IPS-15b (cell line): ENCODE measurements at regions not wholly inside any gene's neighbourhood (a gene's known extent, or its start where the extent isn't known, plus 50 kb on each side); places are given as distances from the start of the nearest gene placed in this dataset.

Experiments
- H3K27me3 ChIP-seq: one replicate; pipeline ENCODE4 v1.6.1; 2013; ENCODE audit warnings: low read length; ENCODE audit not compliant: control insufficient read depth, insufficient read depth
- H3K36me3 ChIP-seq: one replicate; pipeline ENCODE4 v1.6.1; 2013; ENCODE audit warnings: low read length; ENCODE audit not compliant: control insufficient read depth, insufficient read depth
- H3K4me1 ChIP-seq: one replicate; pipeline ENCODE4 v1.6.1; 2013; ENCODE audit warnings: mild to moderate bottlenecking, low read length; ENCODE audit not compliant: control insufficient read depth, insufficient read depth
- H3K4me3 ChIP-seq: one replicate; pipeline ENCODE4 v1.5.1; 2013; ENCODE audit warnings: low read depth, low read length
- H3K9ac ChIP-seq: one replicate; pipeline ENCODE4 v1.6.1; 2013; ENCODE audit warnings: low read depth, mild to moderate bottlenecking, low read length
- H3K9me3 ChIP-seq: one replicate; pipeline ENCODE4 v1.6.1; 2013; ENCODE audit warnings: mild to moderate bottlenecking, low read length; ENCODE audit not compliant: control insufficient read depth, insufficient read depth

- Histone ChIP-seq H3K36me3 (no peaks in the 10 kb centered on the region), H3K9ac (no peak overlapping the region), H3K4me1 (no peaks in the 10 kb centered on the region), H3K4me3 (no peak overlapping the region), H3K9me3 (no peaks in the 10 kb centered on the region), H3K27me3 (no peaks in the 10 kb centered on the region)
Measured at GRCh38 chr9:86638109-86638508, 283.9 kb upstream of the TUT7 start.

GRCh38 chr9:86637515-86637914 is 283.3 kb upstream of the TUT7 start:
- Histone ChIP-seq H3K9ac (no peak overlapping the region), H3K27me3 (no peaks in the 10 kb centered on the region), H3K4me3 (no peak overlapping the region), H3K4me1 (no peaks in the 10 kb centered on the region), H3K9me3 (no peaks in the 10 kb centered on the region), H3K36me3 (no peaks in the 10 kb centered on the region)

- Histone ChIP-seq H3K36me3 (no peaks in the 10 kb centered on the region), H3K27me3 (no peaks in the 10 kb centered on the region), H3K4me3 (no peak overlapping the region), H3K9me3 (no peaks in the 10 kb centered on the region), H3K9ac (peak overlapping the region; percentile 12), H3K4me1 (no peaks in the 10 kb centered on the region)
Measured at GRCh38 chr9:86636519-86636918, 282.3 kb upstream of the TUT7 start.

GRCh38 chr9:86636038-86636437 is 281.8 kb upstream of the TUT7 start:
- H3K27me3 ChIP-seq, result no peaks in the 10 kb centered on the region
- no peaks in the 10 kb centered on the region for H3K9me3 ChIP-seq
- H3K36me3 ChIP-seq, result no peaks in the 10 kb centered on the region
- no peak overlapping the region for H3K9ac ChIP-seq
- H3K4me1 ChIP-seq, result no peaks in the 10 kb centered on the region
- H3K4me3 ChIP-seq, result no peak overlapping the region

GRCh38 chr9:86634501-86634900 is 280.3 kb upstream of the TUT7 start:
- Histone ChIP-seq H3K4me1 (no peaks in the 10 kb centered on the region), H3K9ac (no peak overlapping the region), H3K36me3 (no peaks in the 10 kb centered on the region), H3K4me3 (no peak overlapping the region), H3K9me3 (no peaks in the 10 kb centered on the region), H3K27me3 (no peaks in the 10 kb centered on the region)

GRCh38 chr9:86633945-86634344 is 279.7 kb upstream of the TUT7 start:
- no peaks in the 10 kb centered on the region for H3K9me3 ChIP-seq
- H3K4me1 ChIP-seq, result no peaks in the 10 kb centered on the region
- no peaks in the 10 kb centered on the region for H3K27me3 ChIP-seq
- no peak overlapping the region for H3K4me3 ChIP-seq
- no peaks in the 10 kb centered on the region for H3K36me3 ChIP-seq
- no peak overlapping the region for H3K9ac ChIP-seq

- Histone ChIP-seq H3K36me3 (no peaks in the 10 kb centered on the region), H3K4me1 (no peaks in the 10 kb centered on the region), H3K27me3 (no peaks in the 10 kb centered on the region)
Measured at GRCh38 chr9:86632537-86632936, 278.3 kb upstream of the TUT7 start.

GRCh38 chr9:86629530-86629929 is 275.3 kb upstream of the TUT7 start:
- Histone ChIP-seq H3K4me3 (no peak overlapping the region), H3K36me3 (no peaks in the 10 kb centered on the region), H3K27me3 (no peaks in the 10 kb centered on the region), H3K9me3 (no peaks in the 10 kb centered on the region), H3K4me1 (no peaks in the 10 kb centered on the region), H3K9ac (no peak overlapping the region)

More at GRCh38 chr9:86632537-86632936, 278.3 kb upstream of the TUT7 start:
- no peak overlapping the region for H3K4me3 ChIP-seq
- H3K9ac ChIP-seq, result no peak overlapping the region
- H3K9me3 ChIP-seq, result no peaks in the 10 kb centered on the region

GRCh38 chr9:86626802-86627201 is 272.6 kb upstream of the TUT7 start:
- Histone ChIP-seq H3K9ac (no peak overlapping the region), H3K36me3 (no peaks in the 10 kb centered on the region), H3K9me3 (no peaks in the 10 kb centered on the region), H3K4me3 (no peak overlapping the region), H3K27me3 (no peaks in the 10 kb centered on the region), H3K4me1 (no peaks in the 10 kb centered on the region)

- H3K9me3 ChIP-seq, result no peaks in the 10 kb centered on the region
- H3K4me3 ChIP-seq, result no peak overlapping the region
- H3K4me1 ChIP-seq, result no peaks in the 10 kb centered on the region
- H3K9ac ChIP-seq, result no peak overlapping the region
- no peaks in the 10 kb centered on the region for H3K36me3 ChIP-seq
- no peaks in the 10 kb centered on the region for H3K27me3 ChIP-seq
Measured at GRCh38 chr9:86624630-86625029, 270.4 kb upstream of the TUT7 start.

GRCh38 chr9:86614871-86615849 is 260.9 kb upstream of the TUT7 start:
- H3K9me3 ChIP-seq, result no peaks in the 10 kb centered on the region
- no peak overlapping the region for H3K4me3 ChIP-seq
- no peak overlapping the region for H3K9ac ChIP-seq
- H3K4me1 ChIP-seq, result no peaks in the 10 kb centered on the region
- H3K27me3 ChIP-seq, result peaks cover 8% of the 10 kb centered on the region
- no peaks in the 10 kb centered on the region for H3K36me3 ChIP-seq

GRCh38 chr9:86613943-86614342 is 259.7 kb upstream of the TUT7 start:
- Histone ChIP-seq H3K9ac (no peak overlapping the region), H3K36me3 (no peaks in the 10 kb centered on the region), H3K4me1 (no peaks in the 10 kb centered on the region), H3K27me3 (peaks cover 8% of the 10 kb centered on the region), H3K4me3 (no peak overlapping the region), H3K9me3 (no peaks in the 10 kb centered on the region)
